Central memory CD4-positive, alpha-beta T cell (primary cell): ENCODE measurements at regions not wholly inside any gene's neighbourhood (a gene's known extent, or its start where the extent isn't known, plus 50 kb on each side); places are given as distances from the start of the nearest gene placed in this dataset.
"Not testable (repeated sequence)": the region's sequence is repeated elsewhere in the genome, so short reads cannot be mapped to it uniquely, and the experiment has no call there.

ENCODE experiments used
- DNase-seq: peaks from one replicate; pipeline ENCODE4 v3.0.0; 2022

GRCh38 chr2:13751955-13752354 lies 880.6 kb upstream of the LRATD1 start:
- no peak for DNase-seq

- DNase-seq: no peak
Observed at GRCh38 chr2:13758412-13758811, 874.1 kb upstream of the LRATD1 start.

- no peak for DNase-seq
Observed at GRCh38 chr2:13768274-13768673, 864.2 kb upstream of the LRATD1 start.

- no peak for DNase-seq
Observed at GRCh38 chr2:13770279-13770678, 862.2 kb upstream of the LRATD1 start.

GRCh38 chr2:13779996-13780395 lies 852.5 kb upstream of the LRATD1 start:
- DNase-seq: no peak

GRCh38 chr2:13791019-13791547 lies 841.4 kb upstream of the LRATD1 start:
- no peak for DNase-seq

- DNase-seq: no peak
Observed at GRCh38 chr2:13806539-13806938, 826.0 kb upstream of the LRATD1 start.

- DNase-seq: no peak
Observed at GRCh38 chr2:13813236-13813635, 819.3 kb upstream of the LRATD1 start.

GRCh38 chr2:13818002-13818401 lies 814.5 kb upstream of the LRATD1 start:
- DNase-seq: no peak

GRCh38 chr2:13819896-13820295 lies 812.6 kb upstream of the LRATD1 start:
- DNase-seq: no peak

- DNase-seq: no peak
Observed at GRCh38 chr2:13821255-13821880, 811.1 kb upstream of the LRATD1 start.

- DNase-seq: no peak
Observed at GRCh38 chr2:13822365-13822764, 810.2 kb upstream of the LRATD1 start.

- DNase-seq: no peak
Observed at GRCh38 chr2:13826314-13826853, 806.1 kb upstream of the LRATD1 start.

- no peak for DNase-seq
Observed at GRCh38 chr2:13858626-13859025, 773.9 kb upstream of the LRATD1 start.

- DNase-seq: not testable (repeated sequence)
Observed at GRCh38 chr2:13868275-13868674, 764.2 kb upstream of the LRATD1 start.

GRCh38 chr2:13876491-13877037 lies 756.0 kb upstream of the LRATD1 start:
- DNase-seq: no peak

GRCh38 chr2:13877571-13877970 lies 754.9 kb upstream of the LRATD1 start:
- DNase-seq: no peak

GRCh38 chr2:13884291-13884976 lies 748.1 kb upstream of the LRATD1 start:
- DNase-seq: no peak

GRCh38 chr2:13901526-13901925 lies 731.0 kb upstream of the LRATD1 start:
- DNase-seq: no peak

- DNase-seq: no peak
Observed at GRCh38 chr2:13905831-13906230, 726.7 kb upstream of the LRATD1 start.

GRCh38 chr2:13916066-13916465 lies 716.5 kb upstream of the LRATD1 start:
- DNase-seq: no peak

GRCh38 chr2:13917958-13918357 lies 714.6 kb upstream of the LRATD1 start:
- no peak for DNase-seq

GRCh38 chr2:13919981-13920382 lies 712.5 kb upstream of the LRATD1 start:
- no peak for DNase-seq

- DNase-seq: no peak
Observed at GRCh38 chr2:13921245-13921644, 711.3 kb upstream of the LRATD1 start.
